ENCODE measurements at regions not wholly inside any gene's neighbourhood (a gene's known extent, or its start where the extent isn't known, plus 50 kb on each side); places are given as distances from the start of the nearest gene placed in this dataset.

GRCh38 chr10:111887266-111887665, 296.3 kb downstream of the GPAM start:
- DNase-seq (ENCODE audit: low spot score) = no peak

DNA sequence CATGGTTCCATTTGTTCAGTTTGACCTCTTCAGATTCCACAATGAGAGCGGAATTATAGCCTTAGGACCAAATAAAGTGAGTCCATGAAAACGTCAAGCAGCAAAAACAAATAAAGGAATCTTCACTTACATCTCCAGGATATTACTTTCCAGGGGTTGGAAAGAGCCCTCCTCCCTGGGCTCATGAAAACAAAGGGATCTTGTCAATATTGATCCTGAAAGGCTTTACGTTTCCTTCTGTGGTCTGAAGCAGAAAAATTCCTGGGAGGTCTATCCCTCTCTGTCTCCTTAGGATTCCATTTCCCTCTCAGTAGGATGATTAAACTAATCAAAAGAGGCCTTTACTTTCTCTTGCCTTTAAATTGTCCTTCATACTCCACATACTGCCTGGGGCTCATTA, 293.5 kb downstream of the GPAM start:
- no peak for DNase-seq (ENCODE audit: low spot score)

DNA sequence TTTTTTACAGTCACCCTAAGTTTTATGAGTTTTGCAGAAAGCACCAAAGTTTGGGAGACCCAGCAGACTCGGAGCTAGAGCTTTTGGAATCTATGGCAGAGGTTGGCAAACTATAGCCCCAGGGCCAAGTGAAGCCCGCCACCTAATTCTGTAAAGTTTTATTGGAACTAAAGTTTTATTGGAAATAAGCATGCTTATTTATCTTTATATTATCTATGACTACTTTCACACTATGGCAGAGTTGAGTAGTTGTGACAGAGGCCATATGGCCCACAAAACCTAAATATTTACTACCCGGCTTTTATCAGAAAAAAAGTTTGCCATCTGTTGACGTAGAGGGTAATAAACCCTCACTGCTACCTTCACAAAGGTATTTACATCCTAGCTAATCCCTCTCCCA, 267.6 kb downstream of the GPAM start:
- no peak for DNase-seq (ENCODE audit: low spot score)

GRCh38 chr10:111921821-111922220, 261.7 kb downstream of the GPAM start:
- no peak for DNase-seq (ENCODE audit: low spot score)

- no peak for DNase-seq (ENCODE audit: low spot score)
Observed at GRCh38 chr10:111923032-111923431, 260.5 kb downstream of the GPAM start.

DNA sequence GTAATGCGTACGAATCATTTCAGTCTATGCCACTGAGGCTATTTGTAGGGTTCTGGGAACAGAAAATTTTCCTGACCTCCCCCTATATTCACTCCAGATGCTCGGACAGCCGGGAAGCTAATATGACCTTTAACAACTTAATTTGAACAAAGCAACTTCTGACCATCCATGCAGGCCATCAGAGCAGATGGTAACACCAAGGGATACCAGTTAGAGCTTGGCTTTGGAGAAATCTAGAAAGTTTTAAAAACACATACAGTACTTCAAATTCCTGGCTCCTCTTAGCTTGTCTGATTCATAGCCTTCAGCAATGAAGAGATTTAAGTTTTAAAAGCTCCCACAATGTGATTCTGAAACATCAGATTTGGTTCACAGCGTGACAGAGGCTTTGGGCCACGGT, 257.3 kb downstream of the GPAM start:
- DNase-seq (ENCODE audit: low spot score) = no peak

GRCh38 chr10:111933937-111934336, 249.6 kb downstream of the GPAM start:
- no peak for DNase-seq (ENCODE audit: low spot score)

DNA sequence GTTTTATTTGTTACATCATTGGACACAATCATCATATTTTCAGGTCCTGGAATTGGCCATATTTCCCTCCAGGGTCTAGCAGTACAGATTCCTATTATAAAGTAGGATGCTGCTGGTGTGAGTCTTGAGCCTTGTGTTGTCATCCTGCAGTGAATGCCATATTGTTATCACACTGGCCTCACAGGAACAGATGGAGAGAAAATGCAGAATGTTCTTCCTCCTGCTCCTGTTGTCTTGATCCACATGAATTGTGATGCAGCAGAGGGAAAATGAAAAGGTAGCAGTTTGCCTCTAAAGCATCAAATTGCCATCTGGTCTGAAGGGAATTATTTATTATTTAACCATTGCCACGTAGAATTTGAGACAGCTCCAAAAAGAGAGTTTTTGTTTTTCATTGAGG, 248.6 kb downstream of the GPAM start:
- no peak for DNase-seq (ENCODE audit: low spot score)

DNA sequence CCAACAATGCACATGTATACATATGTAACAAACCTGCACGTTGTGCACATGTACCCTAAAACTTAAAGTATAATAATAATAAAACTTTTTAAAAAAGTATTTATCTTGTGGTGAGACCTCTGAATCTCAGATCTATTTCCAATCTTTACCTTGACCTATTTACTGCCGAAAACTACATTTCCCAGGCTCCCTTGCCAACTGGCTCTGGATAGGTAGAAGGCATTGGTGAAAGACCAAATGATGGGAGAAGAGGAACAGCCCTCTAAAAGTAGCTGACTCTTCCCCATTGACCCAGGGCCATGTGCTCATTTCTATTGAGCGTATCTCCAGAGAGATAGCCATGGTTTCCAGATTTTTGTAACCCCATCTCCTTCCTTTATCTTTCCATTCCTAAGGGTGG, 247.4 kb downstream of the GPAM start:
- no peak for DNase-seq (ENCODE audit: low spot score)

DNA sequence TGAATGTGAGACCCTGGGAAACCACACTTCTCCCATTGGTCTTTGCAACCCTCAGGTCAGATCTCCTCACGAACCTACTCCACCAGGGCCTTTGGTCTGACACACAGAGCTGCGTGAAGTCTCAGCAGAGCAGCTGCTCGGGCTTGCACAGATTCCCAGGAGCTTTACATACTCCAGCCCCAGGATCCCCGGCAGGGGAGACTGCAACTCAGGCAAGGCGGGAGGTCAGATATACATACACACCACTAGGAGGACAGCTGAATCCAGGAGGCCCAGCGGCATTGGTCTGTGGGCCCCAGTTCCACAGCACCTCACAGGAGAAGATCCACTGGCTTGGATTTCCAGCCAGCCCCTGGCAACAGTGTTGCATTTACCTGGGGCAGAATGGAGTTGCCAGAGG, 239.2 kb downstream of the GPAM start:
- no peak for DNase-seq (ENCODE audit: low spot score)

GRCh38 chr10:111953949-111954348, 229.6 kb downstream of the GPAM start:
- no peak for DNase-seq (ENCODE audit: low spot score)

- no peak for DNase-seq (ENCODE audit: low spot score)
Observed at GRCh38 chr10:111954386-111954785, 229.2 kb downstream of the GPAM start.

GRCh38 chr10:111956841-111957240, 226.7 kb downstream of the GPAM start:
- DNase-seq (ENCODE audit: low spot score) = no peak

- DNase-seq (ENCODE audit: low spot score) = no peak
Observed at GRCh38 chr10:111962951-111963350, 220.6 kb downstream of the GPAM start.

DNA sequence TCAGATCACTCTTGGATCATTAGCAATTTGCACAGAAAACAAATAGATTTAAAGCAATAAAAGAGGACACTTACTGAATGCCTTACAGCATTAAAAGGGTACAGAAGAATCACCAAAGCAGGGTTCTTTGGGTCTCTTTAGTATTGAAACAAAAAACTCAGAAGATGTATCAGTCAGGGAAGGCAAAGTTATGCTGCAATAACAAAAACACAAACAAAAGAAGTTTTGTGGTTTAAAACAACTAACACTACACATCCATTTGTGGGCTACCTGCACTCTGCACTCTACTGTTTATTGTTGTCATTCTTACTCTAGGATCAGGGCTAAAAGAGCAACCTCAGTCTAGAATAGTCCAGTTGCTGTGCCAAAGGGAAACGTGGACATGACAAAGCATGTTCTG, 216.4 kb downstream of the GPAM start:
- DNase-seq (ENCODE audit: low spot score) = no peak

DNA sequence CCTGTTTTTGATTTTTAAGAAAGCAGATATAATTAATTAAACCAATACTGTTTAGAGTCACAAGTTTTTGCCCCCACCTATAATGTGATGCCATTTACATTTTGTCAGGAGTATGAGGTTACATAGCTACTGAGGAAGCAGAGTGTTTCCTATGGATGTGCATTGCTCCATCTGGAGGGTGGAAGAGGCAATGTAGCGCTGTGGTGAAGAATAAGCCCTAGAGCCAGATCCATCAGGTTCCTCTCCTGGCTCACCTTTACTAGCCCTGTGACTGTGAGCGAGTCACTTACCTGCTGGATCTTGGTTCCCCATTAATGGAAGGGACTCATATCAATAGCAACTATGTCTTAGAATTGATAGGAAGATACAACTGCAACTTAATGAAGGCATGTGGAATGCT, 216.0 kb downstream of the GPAM start:
- DNase-seq (ENCODE audit: low spot score) = no peak

DNA sequence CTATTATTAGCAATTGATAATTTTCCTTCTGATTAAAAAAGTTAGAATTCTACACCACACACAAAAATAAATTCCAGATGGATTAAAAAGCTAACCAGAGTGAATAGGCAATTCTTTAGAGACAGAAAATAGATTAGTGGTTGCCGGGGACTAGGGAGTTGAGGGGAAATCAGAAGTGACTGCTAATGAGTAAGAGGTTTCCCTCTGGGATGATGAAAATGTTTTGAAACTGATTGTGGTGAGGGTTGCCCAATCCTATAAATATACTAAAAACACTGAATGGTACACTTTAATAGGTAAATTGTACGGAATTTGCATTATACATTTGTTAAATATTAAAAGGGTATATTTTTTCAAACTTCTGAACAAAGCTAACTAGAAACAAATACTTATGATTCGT, 214.9 kb downstream of the GPAM start:
- DNase-seq (ENCODE audit: low spot score) = no peak

DNA sequence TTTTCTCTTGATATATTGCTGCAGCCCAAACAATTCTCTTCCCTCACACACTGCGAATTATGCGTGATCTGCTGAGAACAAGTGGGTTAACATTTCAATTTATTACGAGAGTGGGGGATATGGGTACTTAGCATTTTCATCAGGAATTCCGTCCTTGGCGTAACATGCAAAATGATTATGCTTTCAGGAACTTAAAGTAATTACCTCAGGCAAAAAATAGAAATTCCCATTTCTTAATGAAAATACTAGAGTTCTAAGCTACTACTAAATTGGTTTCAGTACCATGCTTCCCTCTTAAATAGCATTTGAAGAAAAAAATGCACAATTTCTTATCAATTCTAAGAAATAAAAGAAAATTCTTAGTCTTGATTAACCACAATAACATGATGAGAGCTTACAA, 213.5 kb downstream of the GPAM start:
- no peak for DNase-seq (ENCODE audit: low spot score)

DNA sequence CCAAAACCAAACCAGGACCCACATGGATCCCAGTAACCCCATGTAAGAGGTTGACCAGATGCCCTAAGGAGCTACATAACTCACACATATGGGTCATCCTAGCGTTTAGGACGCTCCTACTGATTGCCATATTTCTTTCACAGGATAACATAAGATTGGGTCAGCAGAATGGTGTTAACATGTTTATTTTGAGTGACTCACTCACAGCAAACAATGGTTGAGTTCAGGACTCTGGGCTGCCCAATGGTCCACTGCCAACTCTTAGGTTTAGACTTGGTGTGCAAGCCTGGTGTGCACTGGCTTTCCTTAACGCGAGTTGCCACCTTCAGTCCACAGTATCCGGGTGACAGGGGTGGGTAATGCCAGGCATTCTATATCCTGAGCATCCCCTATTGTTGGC, 211.5 kb downstream of the GPAM start:
- no peak for DNase-seq (ENCODE audit: low spot score)

- no peak for DNase-seq (ENCODE audit: low spot score)
Observed at GRCh38 chr10:111973306-111973705, 210.3 kb downstream of the GPAM start.

DNA sequence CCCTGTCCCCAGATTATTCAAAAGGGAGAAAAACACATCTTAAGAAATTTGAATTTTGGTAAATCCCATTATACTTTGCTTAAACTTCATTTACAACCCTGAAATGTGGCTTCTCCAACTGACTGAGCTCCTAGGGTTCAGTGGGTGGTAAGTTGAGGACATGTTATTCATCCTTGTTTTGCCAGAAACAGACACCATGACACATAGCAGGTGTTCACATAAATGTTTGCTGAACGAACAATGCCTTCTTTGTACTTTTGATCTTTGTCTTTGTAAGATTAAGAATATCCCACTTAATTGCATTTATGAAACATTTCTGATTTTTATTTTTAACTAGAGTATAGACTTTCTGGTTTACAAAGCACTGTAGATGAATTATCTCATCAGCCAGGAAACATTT, 209.7 kb downstream of the GPAM start:
- no peak for DNase-seq (ENCODE audit: low spot score)

GRCh38 chr10:111974325-111974724, 209.2 kb downstream of the GPAM start:
- DNase-seq (ENCODE audit: low spot score) = no peak

DNA sequence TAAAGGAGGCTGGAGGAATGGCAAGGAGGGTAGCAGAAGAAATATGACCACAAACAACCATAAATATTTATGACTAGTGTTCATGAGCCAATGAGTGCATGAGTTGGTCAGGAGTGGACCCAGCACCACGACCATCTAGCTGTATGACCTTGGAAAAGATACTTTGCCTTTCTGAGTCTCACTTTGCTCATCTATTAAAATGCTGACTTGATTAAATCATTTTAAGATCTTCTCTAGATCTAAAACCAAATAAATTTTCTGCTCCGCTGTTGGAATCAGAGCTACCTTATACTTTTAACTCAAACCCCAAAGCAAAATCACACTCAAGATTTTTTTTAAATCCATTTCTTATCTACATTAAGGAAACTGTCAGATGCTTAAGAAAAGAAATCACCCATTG, 207.0 kb downstream of the GPAM start:
- no peak for DNase-seq (ENCODE audit: low spot score)

DNA sequence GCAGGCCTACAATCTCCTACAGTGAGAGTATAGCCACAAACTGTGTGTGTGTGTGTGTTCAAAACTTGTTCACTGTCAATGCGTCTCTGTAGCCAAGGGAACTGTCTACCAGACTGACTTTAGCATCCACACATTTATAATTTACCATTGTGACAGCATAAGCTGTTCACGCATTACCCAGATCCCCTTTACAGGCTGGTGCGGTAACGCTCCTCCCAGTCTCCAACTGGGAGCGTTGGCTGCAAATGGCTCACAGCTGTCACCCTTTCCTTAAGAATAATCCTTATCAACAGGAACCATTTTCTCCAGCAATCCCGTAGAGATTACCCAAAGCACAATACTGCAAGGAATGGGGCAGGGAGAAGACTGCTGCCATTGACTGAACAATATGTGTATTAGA, 199.5 kb downstream of the GPAM start:
- DNase-seq (ENCODE audit: low spot score) = no peak

GRCh38 chr10:111986079-111986478, 197.5 kb downstream of the GPAM start:
- no peak for DNase-seq (ENCODE audit: low spot score)
